Iris pigment epithelial cell (primary cell): ENCODE measurements at regions not wholly inside any gene's neighbourhood (a gene's known extent, or its start where the extent isn't known, plus 50 kb on each side); places are given as distances from the start of the nearest gene placed in this dataset.

Experiments
- DNase-seq: peaks from one replicate; pipeline ENCODE4 v3.0.0-alpha.2; 2011; ENCODE audit warnings: low read depth

- DNase-seq, result no peak
Observed at GRCh38 chr4:140213116-140213515, 59.1 kb upstream of the MAML3 start.

GRCh38 chr4:140212646-140213045 is 58.7 kb upstream of the MAML3 start:
- DNase-seq, result no peak

GRCh38 chr4:140212194-140212593 is 58.2 kb upstream of the MAML3 start:
- no peak for DNase-seq

GRCh38 chr4:140211693-140212092 is 57.7 kb upstream of the MAML3 start:
- no peak for DNase-seq

- no peak for DNase-seq
Observed at GRCh38 chr4:140211161-140211560, 57.2 kb upstream of the MAML3 start.

DNA sequence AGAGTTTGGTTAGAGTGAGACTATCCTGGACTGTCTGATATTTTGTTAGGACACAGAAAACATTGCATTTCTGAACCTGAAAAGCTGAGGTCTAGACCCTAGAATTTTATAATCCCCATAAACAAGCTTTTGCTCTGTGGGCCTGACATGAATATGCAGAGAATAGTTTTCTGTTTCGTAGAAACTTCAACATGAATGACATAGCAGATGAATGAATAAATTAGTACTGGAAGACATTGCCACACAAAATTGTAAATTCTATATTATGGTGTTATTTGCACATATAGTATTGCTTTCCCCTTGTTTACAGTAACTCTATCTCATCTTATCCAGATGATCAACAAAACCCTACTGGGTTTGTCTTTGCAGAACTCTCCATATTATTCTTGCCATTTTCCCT is 54.9 kb upstream of the MAML3 start:
- DNase-seq, result no peak
